GM19397 (cell line): ENCODE measurements at regions not wholly inside any gene's neighbourhood (a gene's known extent, or its start where the extent isn't known, plus 50 kb on each side); places are given as distances from the start of the nearest gene placed in this dataset.

Experiments
- ATAC-seq: cut with Tn5 transposase; IDR thresholded peaks from one replicate; pipeline ENCODE4 v1.9.1; 2021; ENCODE audit warnings: mild to moderate bottlenecking, moderate library complexity; ENCODE audit not compliant: unreplicated experiment

GRCh38 chr6:112697265-112697664, 350.1 kb downstream of the RFPL4B start:
- no peak for ATAC-seq

- ATAC-seq, result no peak
Observed at GRCh38 chr6:112701201-112701600, 354.1 kb downstream of the RFPL4B start.

- no peak for ATAC-seq
Observed at GRCh38 chr6:112710710-112711109, 363.6 kb downstream of the RFPL4B start.

GRCh38 chr6:112713402-112713801, 366.3 kb downstream of the RFPL4B start:
- ATAC-seq, result no peak

- ATAC-seq, result no peak
Observed at GRCh38 chr6:112717401-112717800, 370.3 kb downstream of the RFPL4B start.

GRCh38 chr6:112717856-112718255, 370.7 kb downstream of the RFPL4B start:
- ATAC-seq, result no peak

GRCh38 chr6:112725541-112726085, 378.5 kb downstream of the RFPL4B start:
- no peak for ATAC-seq

- no peak for ATAC-seq
Observed at GRCh38 chr6:112735129-112735528, 388.0 kb downstream of the RFPL4B start.

- ATAC-seq, result no peak
Observed at GRCh38 chr6:112739766-112740165, 392.6 kb downstream of the RFPL4B start.

- ATAC-seq, result no peak
Observed at GRCh38 chr6:112743323-112743722, 396.2 kb downstream of the RFPL4B start.

GRCh38 chr6:112744827-112745226, 397.7 kb downstream of the RFPL4B start:
- ATAC-seq, result no peak

- ATAC-seq, result no peak
Observed at GRCh38 chr6:112745765-112746164, 398.6 kb downstream of the RFPL4B start.

GRCh38 chr6:112749673-112750072, 402.5 kb downstream of the RFPL4B start:
- no peak for ATAC-seq

GRCh38 chr6:112752305-112752704, 405.2 kb downstream of the RFPL4B start:
- no peak for ATAC-seq

- no peak for ATAC-seq
Observed at GRCh38 chr6:112752791-112753190, 405.7 kb downstream of the RFPL4B start.

- no peak for ATAC-seq
Observed at GRCh38 chr6:112760831-112761230, 413.7 kb downstream of the RFPL4B start.

GRCh38 chr6:112761740-112762139, 414.6 kb downstream of the RFPL4B start:
- ATAC-seq, result no peak

GRCh38 chr6:112764377-112764776, 417.2 kb downstream of the RFPL4B start:
- no peak for ATAC-seq

- ATAC-seq, result no peak
Observed at GRCh38 chr6:112770308-112770707, 423.2 kb downstream of the RFPL4B start.

- ATAC-seq, result no peak
Observed at GRCh38 chr6:112773187-112773586, 426.1 kb downstream of the RFPL4B start.

- no peak for ATAC-seq
Observed at GRCh38 chr6:112774319-112774718, 427.2 kb downstream of the RFPL4B start.

- ATAC-seq, result peak; percentile 97
Observed at GRCh38 chr6:112780498-112781096, 433.5 kb downstream of the RFPL4B start.

- ATAC-seq, result no peak
Observed at GRCh38 chr6:112781241-112781640, 434.1 kb downstream of the RFPL4B start.
